IMR-90 (cell line): ENCODE measurements at regions not wholly inside any gene's neighbourhood (a gene's known extent, or its start where the extent isn't known, plus 50 kb on each side); places are given as distances from the start of the nearest gene placed in this dataset.

ENCODE experiments used
- ATAC-seq: fragments of 200-7000 bp; cut with Tn5 transposase; 2 replicates; pipeline ENCODE4 v1.9.1; 2020; ENCODE audit warnings: low read depth, mild to moderate bottlenecking, moderate library complexity
- BruUV-seq: library from RNA; stranded (reverse); fragments of 400-500 nt; replicated peaks from 2 replicates; lab custom pipeline; 2021; lab: Mats Ljungman, UMichigan
- CTCF ChIA-PET: fragments of 300-600 bp; formaldehyde crosslinking; extraction: SDS; loops from one replicate; lab custom pipeline; 2021; ENCODE audit warnings: antibody characterized with exemption; lab: Yijun Ruan, JAX
- POLR2A ChIA-PET: fragments of 300-600 bp; sonication (Branson Sonifier 250); formaldehyde crosslinking; loops from one replicate; lab custom pipeline; 2022; ENCODE audit warnings: antibody characterized with exemption; ENCODE audit not compliant: unreplicated experiment; lab: Charles Lee
- DNase-seq: peaks from one replicate; pipeline ENCODE4 v3.0.0; 2013
- H2AFZ ChIP-seq: replicated peaks from 2 replicates; pipeline ENCODE3; 2013; ENCODE audit warnings: low read length, mild to moderate bottlenecking; ENCODE audit not compliant: poor library complexity
- H2AK5ac ChIP-seq: 2 replicates; pipeline ENCODE4 v1.6.1; 2013; ENCODE audit warnings: low read depth, low read length, inconsistent platforms
- H2AK9ac ChIP-seq: replicated peaks from 2 replicates; pipeline ENCODE3; 2013; ENCODE audit warnings: mild to moderate bottlenecking, low read depth, low read length, moderate library complexity; ENCODE audit not compliant: poor library complexity
- H2BK120ac ChIP-seq: 2 replicates; pipeline ENCODE4 v1.6.1; 2013; ENCODE audit warnings: low read depth, low read length, inconsistent platforms
- H2BK15ac ChIP-seq: 3 replicates; pipeline ENCODE4 v1.6.1; 2013; ENCODE audit warnings: low read depth, low read length, inconsistent platforms
- H2BK20ac ChIP-seq: 2 replicates; pipeline ENCODE4 v1.6.1; 2013; ENCODE audit warnings: low read depth, mild to moderate bottlenecking, inconsistent platforms, low read length, moderate library complexity
- H2BK5ac ChIP-seq: 2 replicates; pipeline ENCODE4 v1.6.1; 2013; ENCODE audit warnings: mild to moderate bottlenecking, low read depth, low read length, inconsistent platforms; ENCODE audit not compliant: poor library complexity, severe bottlenecking
- H3K14ac ChIP-seq: replicated peaks from 2 replicates; pipeline ENCODE4 v1.6.1; 2013; ENCODE audit warnings: low read depth, low read length, inconsistent platforms
- H3K18ac ChIP-seq: 2 replicates; pipeline ENCODE4 v1.6.1; 2013; ENCODE audit warnings: low read depth, low read length, control low read depth
- H3K23ac ChIP-seq: 2 replicates; pipeline ENCODE4 v1.6.1; 2013; ENCODE audit warnings: low read depth, low read length, inconsistent platforms
- H3K27ac ChIP-seq: 2 replicates; pipeline ENCODE4 v1.5.1; 2013; ENCODE audit warnings: mild to moderate bottlenecking, control low read depth, low read length; ENCODE audit not compliant: insufficient read depth
- H3K27me3 ChIP-seq: 2 replicates; pipeline ENCODE4 v1.6.1; 2013; ENCODE audit warnings: low read length; ENCODE audit not compliant: control insufficient read depth, insufficient read depth
- H3K36me3 ChIP-seq: 2 replicates; pipeline ENCODE4 v1.6.1; 2013; ENCODE audit warnings: low read length, mixed read lengths; ENCODE audit not compliant: control insufficient read depth, insufficient read depth
- H3K4ac ChIP-seq: 2 replicates; pipeline ENCODE4 v1.6.1; 2013; ENCODE audit warnings: low read depth, low read length, inconsistent platforms
- H3K4me1 ChIP-seq: 2 replicates; pipeline ENCODE4 v1.6.1; 2013; ENCODE audit warnings: low read length, mixed read lengths; ENCODE audit not compliant: control insufficient read depth, insufficient read depth
- H3K4me2 ChIP-seq: 2 replicates; pipeline ENCODE4 v1.6.1; 2013; ENCODE audit warnings: low read depth, mild to moderate bottlenecking, control low read depth, low read length, moderate library complexity
- H3K4me3 ChIP-seq: 2 replicates; pipeline ENCODE4 v1.5.1; 2013; ENCODE audit warnings: low read depth, mild to moderate bottlenecking, control low read depth, low read length, moderate library complexity; ENCODE audit not compliant: insufficient read depth
- H3K56ac ChIP-seq: 2 replicates; pipeline ENCODE4 v1.6.1; 2013; ENCODE audit warnings: low read length, inconsistent platforms; ENCODE audit not compliant: insufficient read depth; ENCODE audit errors: extremely low read depth
- H3K79me1 ChIP-seq, 2 experiments: 2 replicates each; pipeline ENCODE4 v1.6.1; 2013; ENCODE audit warnings: low read length in 2 of 2, inconsistent platforms in 1 of 2, low read depth in 1 of 2
- H3K9ac ChIP-seq: 2 replicates; pipeline ENCODE4 v1.6.1; 2013; ENCODE audit warnings: low read depth, low read length, control low read depth
- H3K9me1 ChIP-seq: 2 replicates; pipeline ENCODE4 v1.6.1; 2013; ENCODE audit warnings: low read length, inconsistent platforms; ENCODE audit not compliant: insufficient read depth
- H3K9me3 ChIP-seq: 2 replicates; pipeline ENCODE4 v1.6.1; 2013; ENCODE audit warnings: low read length; ENCODE audit not compliant: control insufficient read depth, insufficient read depth
- H4K20me1 ChIP-seq: 2 replicates; pipeline ENCODE4 v1.6.1; 2013; ENCODE audit warnings: low read length, inconsistent platforms; ENCODE audit not compliant: insufficient read depth
- H4K5ac ChIP-seq: 2 replicates; pipeline ENCODE4 v1.6.1; 2013; ENCODE audit warnings: mild to moderate bottlenecking, low read depth, low read length, control low read depth
- H4K8ac ChIP-seq, 2 experiments: 2 replicates each; pipeline ENCODE4 v1.6.1; 2013; ENCODE audit warnings: low read depth in 2 of 2, low read length in 2 of 2, control low read depth in 1 of 2, inconsistent platforms in 1 of 2
- H4K91ac ChIP-seq: 2 replicates; pipeline ENCODE4 v1.6.1; 2013; ENCODE audit warnings: low read depth, low read length, inconsistent platforms; ENCODE audit not compliant: insufficient read depth
- BHLHE40 ChIP-seq: fragments of 150-350 bp; IDR thresholded peaks from 2 replicates; pipeline ENCODE4 v1.6.1; 2016; ENCODE audit warnings: mild to moderate bottlenecking, low read depth, low read length
- CEBPB ChIP-seq: IDR thresholded peaks from 2 replicates; pipeline ENCODE4 v1.6.1; 2012; ENCODE audit warnings: low read depth, low read length, improper control_type of control experiment
- CHD1 ChIP-seq: IDR thresholded peaks from 2 replicates; pipeline ENCODE4 v1.6.1; 2012; ENCODE audit warnings: low read depth, low read length, improper control_type of control experiment
- ELK1 ChIP-seq: fragments of 150-350 bp; IDR thresholded peaks from 2 replicates; pipeline ENCODE4 v1.6.1; 2016; ENCODE audit warnings: low read depth, mild to moderate bottlenecking, low read length, moderate library complexity, borderline replicate concordance
- FOS ChIP-seq: fragments of 150-350 bp; IDR thresholded peaks from 2 replicates; pipeline ENCODE4 v1.6.1; 2016; ENCODE audit warnings: low read depth, low read length
- MAFK ChIP-seq: IDR thresholded peaks from 2 replicates; pipeline ENCODE4 v1.6.1; 2012; ENCODE audit warnings: low read depth, low read length, improper control_type of control experiment
- MAZ ChIP-seq: IDR thresholded peaks from 2 replicates; pipeline ENCODE4 v1.6.1; 2012; ENCODE audit warnings: low read depth, mild to moderate bottlenecking, low read length, improper control_type of control experiment, moderate library complexity, borderline replicate concordance
- MXI1 ChIP-seq: IDR thresholded peaks from 2 replicates; pipeline ENCODE4 v1.6.1; 2012; ENCODE audit warnings: low read depth, mild to moderate bottlenecking, low read length, moderate library complexity, borderline replicate concordance
- NFE2L2 ChIP-seq: fragments of 150-350 bp; IDR thresholded peaks from 2 replicates; pipeline ENCODE4 v1.6.1; 2016; ENCODE audit warnings: low read depth, mild to moderate bottlenecking, low read length
- POLR2A ChIP-seq: IDR thresholded peaks from 2 replicates; pipeline ENCODE4 v1.6.1; 2012; ENCODE audit warnings: mild to moderate bottlenecking, low read depth, low read length
- RAD21 ChIP-seq: IDR thresholded peaks from 2 replicates; pipeline ENCODE4 v1.6.1; 2012; ENCODE audit warnings: low read length, improper control_type of control experiment
- RCOR1 ChIP-seq: IDR thresholded peaks from 2 replicates; pipeline ENCODE4 v1.6.1; 2012; ENCODE audit warnings: mild to moderate bottlenecking, low read length, improper control_type of control experiment; ENCODE audit not compliant: insufficient replicate concordance
- RFX5 ChIP-seq: IDR thresholded peaks from 2 replicates; pipeline ENCODE4 v1.8.0; 2012; ENCODE audit warnings: low read depth, mild to moderate bottlenecking, low read length, moderate library complexity
- SMC3 ChIP-seq: fragments of 150-350 bp; IDR thresholded peaks from 2 replicates; pipeline ENCODE4 v1.6.1; 2016; ENCODE audit warnings: low read depth, mild to moderate bottlenecking, antibody characterized with exemption, low read length, moderate library complexity
- dilution Hi-C: fragments of 300-500 bp; cut with HindIII; formaldehyde crosslinking; loops from one replicate; pipeline ENCODE4 v1.14.3; 2018; ENCODE audit warnings: low sequenced_read_pairs; ENCODE audit not compliant: unreplicated experiment
- in situ Hi-C: fragments of 300-500 bp; cut with MboI; formaldehyde crosslinking; loops from 3 replicates; pipeline ENCODE4 v1.14.3; 2019; ENCODE audit warnings: low sequenced_read_pairs, inconsistent platforms, mixed read lengths
- intact Hi-C: fragments of 100-400 bp; cut with micrococcal nuclease; formaldehyde crosslinking; loops from 2 replicates; pipeline ENCODE4 v1.10.0; 2022
- TF ChIP-seq, protein P1 (sequence below): conservative IDR thresholded peaks from 2 replicates; pipeline ENCODE4 v1.5.1; 2012; ENCODE audit warnings: mild to moderate bottlenecking, low read depth, low read length, improper control_type of control experiment
- TF ChIP-seq, protein P2 (sequence below): fragments of 150-350 bp; IDR thresholded peaks from 2 replicates; pipeline ENCODE4 v1.6.1; 2017; ENCODE audit warnings: mild to moderate bottlenecking, antibody characterized with exemption, low read length, low read depth

DNA sequence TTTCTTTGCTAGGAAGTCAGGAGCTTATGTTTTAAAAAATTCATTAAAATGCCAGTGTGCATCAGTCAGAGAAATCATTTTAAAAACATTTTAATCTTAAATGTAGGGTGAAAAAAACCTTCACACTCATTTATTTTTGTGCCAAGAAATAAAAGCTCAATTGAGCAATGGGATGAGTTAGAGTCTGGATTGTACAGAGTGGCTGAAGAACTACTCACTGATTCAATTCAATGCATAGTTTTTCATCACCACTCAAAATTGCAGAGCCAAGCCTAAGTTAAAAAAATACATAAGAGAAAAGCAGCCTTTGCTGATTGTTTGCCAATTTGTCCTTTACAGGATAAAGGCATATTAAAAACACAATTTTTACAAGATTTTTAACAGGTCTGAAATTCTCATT lies 168.2 kb upstream of the DMRTA1 start:
- H3K4me2 ChIP-seq, result no peak overlapping the region
- no peak overlapping the region for H4K5ac ChIP-seq
- H3K27ac ChIP-seq, result no peak overlapping the region
- H3K79me1 ChIP-seq, result no peaks in the 10 kb centered on the region
- no peaks in the 10 kb centered on the region for H3K36me3 ChIP-seq
- dilution Hi-C loops, result no loop called here
- no peaks in the 10 kb centered on the region for H4K20me1 ChIP-seq
- no peak overlapping the region for H3K23ac ChIP-seq
- H3K4ac ChIP-seq, result no peak overlapping the region
- no peak overlapping the region for H2AK5ac ChIP-seq
- H4K91ac ChIP-seq, result no peak overlapping the region
- ChIA-PET CTCF (no interaction called here), POLR2A (no interaction called here)
- intact Hi-C loops, result no loop called here
- no peak overlapping the region for H3K56ac ChIP-seq
- no peaks in the 10 kb centered on the region for H3K4me1 ChIP-seq
- H2BK5ac ChIP-seq, result no peak overlapping the region
- no peak overlapping the region for H3K14ac ChIP-seq
- H3K27me3 ChIP-seq, result peaks cover 2% of the 10 kb centered on the region
- H3K9ac ChIP-seq, result no peak overlapping the region
- no peaks in the 10 kb centered on the region for H3K9me1 ChIP-seq
- no peak for TF ChIP-seq RFX5
- TF ChIP-seq, protein P1, sequence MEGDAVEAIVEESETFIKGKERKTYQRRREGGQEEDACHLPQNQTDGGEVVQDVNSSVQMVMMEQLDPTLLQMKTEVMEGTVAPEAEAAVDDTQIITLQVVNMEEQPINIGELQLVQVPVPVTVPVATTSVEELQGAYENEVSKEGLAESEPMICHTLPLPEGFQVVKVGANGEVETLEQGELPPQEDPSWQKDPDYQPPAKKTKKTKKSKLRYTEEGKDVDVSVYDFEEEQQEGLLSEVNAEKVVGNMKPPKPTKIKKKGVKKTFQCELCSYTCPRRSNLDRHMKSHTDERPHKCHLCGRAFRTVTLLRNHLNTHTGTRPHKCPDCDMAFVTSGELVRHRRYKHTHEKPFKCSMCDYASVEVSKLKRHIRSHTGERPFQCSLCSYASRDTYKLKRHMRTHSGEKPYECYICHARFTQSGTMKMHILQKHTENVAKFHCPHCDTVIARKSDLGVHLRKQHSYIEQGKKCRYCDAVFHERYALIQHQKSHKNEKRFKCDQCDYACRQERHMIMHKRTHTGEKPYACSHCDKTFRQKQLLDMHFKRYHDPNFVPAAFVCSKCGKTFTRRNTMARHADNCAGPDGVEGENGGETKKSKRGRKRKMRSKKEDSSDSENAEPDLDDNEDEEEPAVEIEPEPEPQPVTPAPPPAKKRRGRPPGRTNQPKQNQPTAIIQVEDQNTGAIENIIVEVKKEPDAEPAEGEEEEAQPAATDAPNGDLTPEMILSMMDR, result no peak
- TF ChIP-seq MAZ, result no peak
- TF ChIP-seq, protein P2, sequence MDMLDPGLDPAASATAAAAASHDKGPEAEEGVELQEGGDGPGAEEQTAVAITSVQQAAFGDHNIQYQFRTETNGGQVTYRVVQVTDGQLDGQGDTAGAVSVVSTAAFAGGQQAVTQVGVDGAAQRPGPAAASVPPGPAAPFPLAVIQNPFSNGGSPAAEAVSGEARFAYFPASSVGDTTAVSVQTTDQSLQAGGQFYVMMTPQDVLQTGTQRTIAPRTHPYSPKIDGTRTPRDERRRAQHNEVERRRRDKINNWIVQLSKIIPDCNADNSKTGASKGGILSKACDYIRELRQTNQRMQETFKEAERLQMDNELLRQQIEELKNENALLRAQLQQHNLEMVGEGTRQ, result no peak
- TF ChIP-seq RCOR1, result no peak
- no peak for TF ChIP-seq ELK1
- no peak for TF ChIP-seq MAFK
- TF ChIP-seq SMC3, result no peak
- no peak for TF ChIP-seq FOS
- no peak for TF ChIP-seq MXI1
- TF ChIP-seq CEBPB, result no peak
- no peak for TF ChIP-seq BHLHE40
- TF ChIP-seq NFE2L2, result no peak
- TF ChIP-seq RAD21, result no peak
- TF ChIP-seq POLR2A, result no peak
- no peak for TF ChIP-seq CHD1
- H2AK9ac ChIP-seq, result no peak overlapping the region
- no peak overlapping the region for H3K4me3 ChIP-seq
- H3K9me3 ChIP-seq, result no peaks in the 10 kb centered on the region
- no peak overlapping the region for H2AFZ ChIP-seq
- BruUV-seq, result no TSS peak
- H4K8ac ChIP-seq, result no peak overlapping the region
- no peak overlapping the region for H2BK20ac ChIP-seq
- in situ Hi-C loops, result no loop called here
- H3K18ac ChIP-seq, result no peak overlapping the region
- H2BK120ac ChIP-seq, result no peak overlapping the region
- H2BK15ac ChIP-seq, result no peak overlapping the region
- DNase-seq (no peak), ATAC-seq (no peak)
